Stomach (tissue), 8 donors: ENCODE measurements at regions not wholly inside any gene's neighbourhood (a gene's known extent, or its start where the extent isn't known, plus 50 kb on each side); places are given as distances from the start of the nearest gene placed in this dataset.
A peak's percentile ranks its signal among the peaks of the same experiment; 100 is the strongest.

Experiments used
- DNase-seq, 2 donors: peaks; one replicate each; pipeline versions ENCODE4 v3.0.0 to v3.0.0-alpha.2; 2013 to 2019
- H3K27ac ChIP-seq, 5 donors: fragments of 200-600 bp in 4 of 5; sonication (generic) in 4 of 5; one replicate each; pipeline ENCODE4 v1.5.1; 2013 to 2019; ENCODE audit warnings: mild to moderate bottlenecking in 1 of 5, moderate library complexity in 1 of 5
- H3K27me3 ChIP-seq, 3 donors: fragments of 200-600 bp; sonication (generic); one replicate each; pipeline ENCODE4 v1.5.1; 2017 to 2019; ENCODE audit warnings: mixed run types in 1 of 3
- H3K36me3 ChIP-seq, 4 donors: fragments of 200-600 bp; sonication (generic); 1 replicate in 3 of 4; 2 replicates in 1 of 4; pipeline ENCODE4 v1.5.1; 2016 to 2019
- H3K4me1 ChIP-seq, 4 donors: fragments of 200-600 bp; sonication (generic); one replicate each; pipeline ENCODE4 v1.5.1; 2016 to 2019
- H3K4me3 ChIP-seq, 4 donors: fragments of 200-600 bp; sonication (generic) in 3 of 4; one replicate each; pipeline ENCODE4 v1.5.1; 2016 to 2019; ENCODE audit warnings: mild to moderate bottlenecking in 1 of 4
- H3K9me3 ChIP-seq, 4 donors: fragments of 200-600 bp; sonication (generic); one replicate each; pipeline ENCODE4 v1.5.1; 2016 to 2019
- CTCF ChIP-seq, 7 experiments: fragments of 450-650 bp in 4 of 7; fragments of 200-600 bp in 3 of 7; sonication (generic) in 3 of 7; IDR thresholded peaks; one replicate each; pipeline ENCODE4 v1.5.1; 2016 to 2019; ENCODE audit warnings: antibody characterized with exemption in 7 of 7, control low read depth in 2 of 7, mild to moderate bottlenecking in 1 of 7
- EP300 ChIP-seq: sonication (generic); formaldehyde crosslinking; IDR thresholded peaks from one replicate; pipeline ENCODE4 v1.6.1; 2017; ENCODE audit warnings: antibody characterized with exemption
- POLR2A ChIP-seq, 4 donors: fragments of 450-650 bp; IDR thresholded peaks; one replicate each; pipeline ENCODE4 v1.6.1; 2016; ENCODE audit warnings: antibody characterized with exemption in 4 of 4, control low read depth in 2 of 4, mild to moderate bottlenecking in 1 of 4, moderate library complexity in 1 of 4
- POLR2AphosphoS5 ChIP-seq, 3 donors: sonication (generic); formaldehyde crosslinking; IDR thresholded peaks; one replicate each; pipeline ENCODE4 v1.6.1; 2016; ENCODE audit warnings: antibody characterized with exemption in 3 of 3
- WGBS, 5 donors: extraction: QIAGEN DNeasy Blood & Tissue Kit in 3 of 5; methylation state at CpG; one replicate each; pipeline versions ENCODE4 v1.1.5 to v1.1.7; 2013 to 2018; 5-methylcytosine and 5-hydroxymethylcytosine counted together
- intact Hi-C: fragments of 100-400 bp; cut with DNase I; formaldehyde crosslinking; loops from one replicate; pipeline ENCODE4 v1.15.1; 2023; ENCODE audit warnings: low total_unique reads
- donor health status: healthy with polysubstance abuse.
- donor health status: Bipolar disorder and iron deficiency.
- donor health status: healthy.

- no peaks in the 10 kb centered on the region for H3K4me1 ChIP-seq
- TF ChIP-seq POLR2A (IDR thresholded peaks at IDR 0.05), result no peak
- no peak for TF ChIP-seq CTCF (IDR thresholded peaks at IDR 0.05)
- no peak for TF ChIP-seq EP300
- TF ChIP-seq POLR2AphosphoS5 (IDR thresholded peaks at IDR 0.05), result no peak
- WGBS, 5 donors, result 20 to 39% (median 25%) methylated on average over 3 of the region's 3 CpGs
Measured at GRCh38 chr13:88617176-88617575, 946.0 kb downstream of the SLITRK5 start.

GRCh38 chr13:88622362-88622973, 951.3 kb downstream of the SLITRK5 start:
- 78 to 87% (median 81%) methylated on average over 2 of the region's 2 CpGs for WGBS, 5 donors
- Histone ChIP-seq H3K4me1 (no peaks in the 10 kb centered on the region), H3K27ac (no peak overlapping the region), H3K36me3 (no peaks in the 10 kb centered on the region), H3K27me3 (no peaks in the 10 kb centered on the region), H3K9me3 (peaks cover 0 to 4% (median 0%) of the 10 kb centered on the region in 4 donors), H3K4me3 (no peak overlapping the region)
- peak in 1 of 2 donors; percentile 7 for DNase-seq
- TF ChIP-seq POLR2A (IDR thresholded peaks at IDR 0.05) (no peak), POLR2AphosphoS5 (IDR thresholded peaks at IDR 0.05) (no peak), CTCF (IDR thresholded peaks at IDR 0.05) (no peak), EP300 (no peak)
- intact Hi-C loops, result no loop called here

More at GRCh38 chr13:88617176-88617575, 946.0 kb downstream of the SLITRK5 start:
- intact Hi-C loops, result no loop called here
- Histone ChIP-seq H3K36me3 (no peaks in the 10 kb centered on the region), H3K9me3 (no peaks in the 10 kb centered on the region), H3K4me3 (no peak overlapping the region), H3K27ac (no peak overlapping the region), H3K27me3 (no peaks in the 10 kb centered on the region)
- peak in 1 of 2 donors; percentile 38 for DNase-seq

DNA sequence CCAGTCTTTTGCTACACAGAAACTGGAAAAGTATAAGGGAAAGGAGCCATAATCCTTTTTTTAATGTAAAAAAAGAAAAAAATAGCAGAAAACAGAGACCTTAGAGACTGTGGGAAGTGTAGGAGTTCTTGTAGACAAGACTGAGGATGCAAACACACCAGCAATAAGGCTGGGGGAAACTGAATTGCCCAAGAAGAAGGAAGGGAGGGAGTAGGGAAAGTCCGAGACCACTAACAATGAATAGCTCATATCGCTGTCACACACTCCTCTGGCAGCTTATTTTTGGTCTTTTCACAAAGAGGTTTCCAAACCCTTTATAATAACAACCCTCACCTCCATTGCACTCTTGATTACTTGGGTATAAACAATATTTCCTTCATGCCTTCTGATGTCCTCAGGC, 952.0 kb downstream of the SLITRK5 start:
- TF ChIP-seq EP300 (no peak), CTCF (IDR thresholded peaks at IDR 0.05) (no peak), POLR2AphosphoS5 (IDR thresholded peaks at IDR 0.05) (no peak), POLR2A (IDR thresholded peaks at IDR 0.05) (no peak)
- Histone ChIP-seq H3K9me3 (peaks cover 0 to 4% (median 0%) of the 10 kb centered on the region in 4 donors), H3K4me3 (no peak overlapping the region), H3K27ac (no peak overlapping the region), H3K27me3 (no peaks in the 10 kb centered on the region), H3K36me3 (no peaks in the 10 kb centered on the region), H3K4me1 (no peaks in the 10 kb centered on the region)
- intact Hi-C loops, result no loop called here
- no peak for DNase-seq
- WGBS, 5 donors, result 59 to 94% (median 77%) methylated on average over 2 of the region's 2 CpGs

DNA sequence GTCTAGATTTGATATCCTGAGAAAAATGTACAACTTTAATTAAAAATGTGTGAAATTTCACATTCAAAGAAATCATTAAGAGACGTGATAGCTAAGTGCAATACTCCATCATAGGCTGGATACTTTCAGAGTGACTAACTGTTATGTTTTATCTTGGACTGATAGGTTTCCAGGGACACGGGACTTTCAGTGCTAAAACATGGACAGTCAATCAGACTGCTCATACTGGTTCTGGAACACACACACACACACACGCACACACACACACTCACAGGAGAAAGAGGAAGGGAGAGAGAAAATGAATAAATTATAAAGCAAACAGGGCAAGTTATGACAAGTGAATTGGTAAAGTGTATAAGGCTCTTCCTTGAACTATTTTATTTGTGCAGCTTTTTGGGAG, 955.9 kb downstream of the SLITRK5 start:
- 25 to 38% (median 36%) methylated on average over 3 of the region's 3 CpGs for WGBS, 5 donors
- TF ChIP-seq EP300, result no peak
- Histone ChIP-seq H3K4me3 (no peak overlapping the region), H3K36me3 (no peaks in the 10 kb centered on the region), H3K4me1 (no peaks in the 10 kb centered on the region), H3K27ac (no peak overlapping the region), H3K27me3 (no peaks in the 10 kb centered on the region), H3K9me3 (peaks cover 0 to 4% (median 0%) of the 10 kb centered on the region in 4 donors)
- intact Hi-C loops, result no loop called here
- DNase-seq, result no peak

DNA sequence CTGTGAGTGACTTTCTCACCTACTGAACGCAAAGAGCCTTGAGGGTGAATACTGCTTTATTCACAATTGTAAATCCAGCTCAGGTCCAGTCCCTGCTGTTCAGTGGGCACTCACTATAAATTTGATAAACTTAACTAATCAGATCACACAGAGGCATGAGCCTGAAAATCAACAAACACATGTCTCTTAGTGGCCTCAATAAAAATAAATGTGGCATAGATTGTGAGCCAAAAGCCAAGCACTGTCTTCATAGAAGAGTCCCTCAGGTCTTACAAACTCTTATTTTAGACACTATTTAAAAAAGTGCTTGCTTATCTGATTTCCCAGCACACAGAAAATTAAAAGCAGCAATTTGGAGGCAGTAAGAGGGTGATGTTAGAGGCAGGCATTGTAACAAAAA, 957.7 kb downstream of the SLITRK5 start:
- no peak overlapping the region for H3K4me3 ChIP-seq
- no peaks in the 10 kb centered on the region for H3K27me3 ChIP-seq
- H3K36me3 ChIP-seq, result no peaks in the 10 kb centered on the region
- intact Hi-C loops, result no loop called here
- DNase-seq, result no peak
- no peaks in the 10 kb centered on the region for H3K9me3 ChIP-seq
- 0 to 65% (median 0%) methylated on average over 1 of the region's 1 CpG for WGBS, 5 donors
- H3K4me1 ChIP-seq, result no peaks in the 10 kb centered on the region
- TF ChIP-seq EP300 (no peak), POLR2AphosphoS5 (IDR thresholded peaks at IDR 0.05) (no peak), POLR2A (IDR thresholded peaks at IDR 0.05) (no peak), CTCF (IDR thresholded peaks at IDR 0.05) (no peak)
- H3K27ac ChIP-seq, result no peak overlapping the region
